ENCODE measurements at regions not wholly inside any gene's neighbourhood (a gene's known extent, or its start where the extent isn't known, plus 50 kb on each side); places are given as distances from the start of the nearest gene placed in this dataset.

DNA sequence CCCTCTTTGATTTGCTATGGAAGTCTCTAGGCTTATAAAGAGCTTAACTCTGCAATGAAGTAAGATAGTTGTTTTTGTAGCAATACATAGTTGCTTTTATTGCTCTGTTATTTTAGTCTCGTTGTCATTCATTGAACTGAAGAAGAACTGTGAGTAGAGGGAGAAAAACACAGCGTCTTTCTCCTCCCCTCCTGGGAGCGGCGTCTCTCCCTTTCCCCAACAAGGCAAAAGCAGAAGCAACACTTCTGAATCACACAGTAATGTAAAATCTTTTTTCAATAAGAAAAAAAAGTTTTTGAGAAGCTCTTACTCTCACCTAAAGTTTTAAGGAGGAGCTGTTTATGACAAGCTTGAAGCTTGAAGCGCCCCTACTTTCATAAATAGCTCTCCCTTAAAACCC is 119.3 kb upstream of the SLC7A14 start:
- no peak for TF ChIP-seq POLR2AphosphoS5 (IDR thresholded peaks at IDR 0.05)
- TF ChIP-seq CTCF (IDR thresholded peaks at IDR 0.05), result no peak

Data from breast epithelium (tissue), 3 donors.